NCI-H1092 treated with DMSO at 0.1 percent for 48 hours (cell line): ENCODE measurements at regions not wholly inside any gene's neighbourhood (a gene's known extent, or its start where the extent isn't known, plus 50 kb on each side); places are given as distances from the start of the nearest gene placed in this dataset.
"Not testable (repeated sequence)": the region's sequence is repeated elsewhere in the genome, so short reads cannot be mapped to it uniquely, and the experiment has no call there.

Experiments
- DNase-seq: peaks from one replicate; lab custom pipeline; 2025; lab: John Stamatoyannopoulos, UW

GRCh38 chr18:46229641-46230040, 125.5 kb downstream of the HAUS1 start:
- DNase-seq = not testable (repeated sequence)

- DNase-seq = no peak
Observed at GRCh38 chr18:46236156-46236555, 132.0 kb downstream of the HAUS1 start.

- no peak for DNase-seq
Observed at GRCh38 chr18:46237891-46238290, 133.7 kb downstream of the HAUS1 start.

GRCh38 chr18:46239549-46239948, 135.4 kb downstream of the HAUS1 start:
- DNase-seq = no peak

- no peak for DNase-seq
Observed at GRCh38 chr18:46239998-46240397, 135.8 kb downstream of the HAUS1 start.

GRCh38 chr18:46241393-46241792, 137.2 kb downstream of the HAUS1 start:
- DNase-seq = not testable (repeated sequence)

GRCh38 chr18:46242183-46242582, 138.0 kb downstream of the HAUS1 start:
- DNase-seq = no peak

GRCh38 chr18:46243095-46243494, 138.9 kb downstream of the HAUS1 start:
- no peak for DNase-seq

GRCh38 chr18:46243673-46244072, 139.5 kb downstream of the HAUS1 start:
- no peak for DNase-seq

GRCh38 chr18:46246101-46246500, 141.9 kb downstream of the HAUS1 start:
- no peak for DNase-seq

- DNase-seq = no peak
Observed at GRCh38 chr18:46247942-46248341, 143.8 kb downstream of the HAUS1 start.

- DNase-seq = no peak
Observed at GRCh38 chr18:46250084-46250811, 146.1 kb downstream of the HAUS1 start.

GRCh38 chr18:46250812-46251173, 146.6 kb downstream of the HAUS1 start:
- DNase-seq = no peak

- DNase-seq = no peak
Observed at GRCh38 chr18:46252759-46253158, 148.6 kb downstream of the HAUS1 start.

- DNase-seq = no peak
Observed at GRCh38 chr18:46253498-46253897, 149.3 kb downstream of the HAUS1 start.

GRCh38 chr18:46256078-46256477, 151.9 kb downstream of the HAUS1 start:
- DNase-seq = no peak

GRCh38 chr18:46257366-46257765, 153.2 kb downstream of the HAUS1 start:
- no peak for DNase-seq

GRCh38 chr18:46260016-46260878, 156.1 kb downstream of the HAUS1 start:
- no peak for DNase-seq

GRCh38 chr18:46260879-46261143, 156.6 kb downstream of the HAUS1 start:
- DNase-seq = no peak

- no peak for DNase-seq
Observed at GRCh38 chr18:46261799-46262198, 157.6 kb downstream of the HAUS1 start.

- DNase-seq = no peak
Observed at GRCh38 chr18:46262856-46263255, 158.7 kb downstream of the HAUS1 start.

GRCh38 chr18:46264255-46264654, 160.1 kb downstream of the HAUS1 start:
- no peak for DNase-seq
